ENCODE measurements at regions not wholly inside any gene's neighbourhood (a gene's known extent, or its start where the extent isn't known, plus 50 kb on each side); places are given as distances from the start of the nearest gene placed in this dataset.
A peak's percentile ranks its signal among the peaks of the same experiment; 100 is the strongest.
"Not testable (repeated sequence)": the region's sequence is repeated elsewhere in the genome, so short reads cannot be mapped to it uniquely, and the experiment has no call there.

DNA sequence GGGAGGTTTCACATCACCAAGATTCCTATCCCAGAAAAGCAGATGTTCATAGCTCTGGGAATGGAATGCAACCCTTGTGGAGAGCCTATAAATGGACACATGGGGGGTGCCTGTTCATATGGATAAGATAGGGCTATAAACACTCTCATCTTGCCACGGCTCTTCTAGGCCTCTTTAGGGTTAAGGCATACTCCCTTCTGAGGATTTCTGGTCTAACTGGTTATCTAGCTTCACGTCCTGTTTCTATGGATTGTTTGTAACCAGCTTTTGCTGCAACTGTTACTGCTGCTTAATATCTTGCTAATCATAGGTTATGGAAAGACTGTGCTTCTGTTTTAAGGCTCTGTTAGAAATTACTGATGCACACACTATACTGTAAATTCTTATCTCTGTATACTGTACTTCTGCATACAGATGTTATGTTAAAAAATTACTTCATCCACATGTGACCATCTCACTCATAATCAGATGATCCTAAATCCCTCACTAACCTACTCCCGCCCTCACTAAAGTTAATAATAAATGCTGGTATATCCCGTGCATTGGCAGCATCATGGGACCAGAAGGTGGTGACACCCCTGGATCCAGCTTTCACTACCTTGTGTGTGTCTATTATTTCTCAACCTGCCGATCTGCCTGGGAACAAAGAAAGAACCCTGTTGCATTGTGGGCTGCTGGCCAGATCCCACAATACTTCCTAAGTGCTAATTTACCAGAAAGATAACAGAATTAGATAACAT, 68.7 kb downstream of the PRKAB2 start:
- DNase-seq (ENCODE audit: low spot score) = not testable (repeated sequence)

DNA sequence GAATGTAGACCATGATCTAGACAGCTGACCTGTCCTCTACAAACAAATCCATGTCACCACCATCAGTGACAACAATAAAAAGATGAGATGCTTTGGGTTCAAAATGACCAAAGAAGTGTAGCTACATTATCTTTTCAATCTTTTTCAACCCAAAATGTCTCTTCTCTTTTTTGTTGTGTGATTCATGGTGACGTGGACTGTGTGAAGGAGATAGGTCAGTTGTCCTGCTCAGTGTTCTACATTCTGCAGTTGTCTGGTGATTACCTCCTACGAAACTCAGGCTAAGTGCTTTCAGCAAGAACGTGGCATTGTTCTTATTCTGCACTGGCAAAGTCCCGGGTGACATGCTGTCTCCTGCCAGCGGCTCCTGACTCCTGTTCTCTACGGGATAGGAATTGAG, 73.1 kb downstream of the PRKAB2 start:
- no peak for DNase-seq (ENCODE audit: low spot score)

GRCh38 chr1:147098338-147098973, 73.8 kb downstream of the PRKAB2 start:
- not testable (repeated sequence) for DNase-seq (ENCODE audit: low spot score)

DNA sequence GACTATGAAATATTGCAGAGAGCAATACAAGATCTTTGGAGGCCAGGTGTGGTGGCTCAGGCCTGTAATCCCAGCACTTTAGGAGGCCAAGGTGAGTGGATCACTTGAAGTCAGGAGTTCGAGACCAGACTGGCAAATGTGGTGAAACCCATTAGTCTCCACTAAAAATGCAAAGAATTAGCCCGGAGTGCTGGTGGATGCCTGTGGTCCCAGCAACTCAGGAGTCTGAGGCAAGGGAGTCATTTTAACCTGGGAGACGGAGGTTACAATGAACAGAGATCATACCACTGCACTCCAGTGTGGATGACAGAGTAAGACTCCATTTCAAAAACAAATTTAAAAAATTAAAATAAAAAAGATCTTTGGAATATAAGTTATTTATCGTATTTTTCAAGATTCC, 76.6 kb downstream of the PRKAB2 start:
- DNase-seq (ENCODE audit: low spot score) = no peak

- DNase-seq (ENCODE audit: low spot score) = no peak
Measured at GRCh38 chr1:147091801-147092200, 80.5 kb downstream of the PRKAB2 start.

GRCh38 chr1:147089457-147089856, 82.8 kb downstream of the PRKAB2 start:
- DNase-seq (ENCODE audit: low spot score) = no peak

DNA sequence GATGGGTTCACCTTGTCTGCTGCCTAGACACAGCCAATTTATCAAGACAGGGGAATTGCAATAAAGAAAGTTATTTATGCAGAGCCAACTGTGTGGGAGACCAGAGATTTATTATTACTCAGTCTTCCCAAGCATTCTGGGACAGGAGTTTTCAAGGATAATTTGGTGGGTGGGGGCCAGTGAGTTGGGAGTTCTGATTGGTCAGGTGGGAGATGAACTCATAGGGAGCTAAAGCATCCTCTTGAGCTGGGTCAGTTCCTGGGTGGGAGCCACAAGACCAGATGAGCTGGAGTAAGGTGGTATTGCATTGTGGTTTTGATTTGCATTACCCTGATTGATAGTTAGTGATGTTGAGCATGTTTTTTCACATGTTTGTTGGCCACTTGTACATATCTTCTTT, 86.1 kb downstream of the PRKAB2 start:
- no peak for DNase-seq (ENCODE audit: low spot score)

- DNase-seq (ENCODE audit: low spot score) = peak; percentile 89
Measured at GRCh38 chr1:147084273-147085096, 87.8 kb downstream of the PRKAB2 start.

- no peak for DNase-seq (ENCODE audit: low spot score)
Measured at GRCh38 chr1:147083919-147084272, 88.4 kb downstream of the PRKAB2 start.

GRCh38 chr1:147080671-147081394, 91.4 kb downstream of the PRKAB2 start:
- DNase-seq (ENCODE audit: low spot score) = no peak

DNA sequence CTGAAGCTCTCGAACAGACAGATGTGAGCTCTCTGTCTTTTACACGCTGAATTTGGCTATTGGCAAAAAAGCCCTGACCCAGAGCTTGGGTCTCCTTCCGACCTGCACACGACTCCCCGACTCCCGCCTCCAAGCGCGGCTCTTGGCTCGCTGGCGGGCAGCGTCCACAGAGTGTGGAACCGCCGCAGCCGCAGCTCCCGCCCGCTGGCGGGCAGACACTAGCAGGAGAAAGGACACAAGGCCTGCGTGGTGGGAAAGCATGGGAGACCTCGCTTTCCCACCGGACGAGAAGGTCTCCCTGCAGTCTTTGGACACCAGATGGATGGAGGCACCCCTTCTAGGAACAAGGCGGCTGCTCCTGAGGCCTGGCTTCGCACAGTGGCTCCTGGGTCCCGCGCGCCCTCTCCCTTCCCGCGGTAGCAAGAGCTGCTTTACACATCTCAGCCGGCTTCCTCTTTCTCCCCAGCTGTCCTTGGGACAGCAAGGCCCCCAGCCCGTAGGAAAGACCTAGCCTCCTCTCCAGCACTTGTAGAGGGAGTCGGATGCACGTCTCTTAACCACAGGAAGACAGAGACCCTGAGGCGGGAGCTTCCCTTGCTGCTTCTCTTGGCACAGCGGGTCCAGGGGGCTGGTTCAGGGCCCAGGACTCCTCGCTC, 92.1 kb downstream of the PRKAB2 start:
- DNase-seq (ENCODE audit: low spot score) = no peak

DNA sequence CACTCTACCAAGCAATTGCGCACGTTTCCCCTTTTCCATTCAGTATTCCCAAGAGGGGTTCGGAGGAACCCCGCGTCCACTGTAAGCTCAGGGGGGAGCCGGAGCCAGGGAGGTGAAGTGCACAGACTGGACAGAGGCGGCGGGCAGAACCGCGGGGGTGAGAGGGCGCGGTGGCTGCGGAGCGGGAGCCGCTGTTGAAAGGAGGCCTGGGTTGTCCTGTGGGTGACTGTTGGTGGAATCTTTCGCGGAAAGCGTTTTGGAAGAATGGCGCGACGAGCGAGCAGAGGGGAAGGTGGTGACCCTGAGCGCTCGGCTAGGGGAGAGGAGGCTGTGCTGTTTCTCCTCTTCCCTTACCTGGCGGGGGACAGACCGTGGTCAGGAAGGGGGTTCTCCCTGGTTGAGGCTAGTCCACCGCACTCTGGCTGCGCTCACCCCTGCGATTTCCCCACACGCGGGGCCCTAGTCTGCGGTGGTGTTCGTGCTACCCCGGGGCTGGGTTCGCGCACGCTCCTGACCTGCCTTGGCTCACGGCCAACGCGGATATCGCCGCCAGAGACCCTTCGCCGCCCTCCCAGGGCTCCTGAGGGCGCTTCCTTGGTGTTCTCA, 92.8 kb downstream of the PRKAB2 start:
- DNase-seq (ENCODE audit: low spot score) = no peak

GRCh38 chr1:147078606-147079399, 93.5 kb downstream of the PRKAB2 start:
- DNase-seq (ENCODE audit: low spot score) = no peak

- DNase-seq (ENCODE audit: low spot score) = no peak
Measured at GRCh38 chr1:147077936-147078605, 94.2 kb downstream of the PRKAB2 start.

DNA sequence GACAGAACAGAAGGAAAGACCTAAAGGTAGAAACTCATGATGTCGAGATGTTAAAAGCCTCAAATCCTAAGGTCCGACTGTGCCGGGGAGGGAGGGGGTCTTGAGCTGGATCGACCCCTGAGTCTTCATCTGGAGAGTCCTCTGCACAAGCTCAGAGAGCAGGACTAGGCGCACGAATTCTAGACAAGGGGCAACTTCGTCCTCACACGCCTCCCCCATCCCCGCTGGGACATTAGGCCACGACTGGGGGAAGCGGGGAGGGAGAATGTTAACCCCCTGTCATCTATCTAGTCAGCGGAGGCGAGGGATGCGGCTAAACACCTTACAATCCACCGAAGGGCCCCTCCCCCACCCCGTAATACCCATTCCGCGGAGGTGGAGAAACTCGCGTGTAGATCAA, 94.7 kb downstream of the PRKAB2 start:
- no peak for DNase-seq (ENCODE audit: low spot score)

DNA sequence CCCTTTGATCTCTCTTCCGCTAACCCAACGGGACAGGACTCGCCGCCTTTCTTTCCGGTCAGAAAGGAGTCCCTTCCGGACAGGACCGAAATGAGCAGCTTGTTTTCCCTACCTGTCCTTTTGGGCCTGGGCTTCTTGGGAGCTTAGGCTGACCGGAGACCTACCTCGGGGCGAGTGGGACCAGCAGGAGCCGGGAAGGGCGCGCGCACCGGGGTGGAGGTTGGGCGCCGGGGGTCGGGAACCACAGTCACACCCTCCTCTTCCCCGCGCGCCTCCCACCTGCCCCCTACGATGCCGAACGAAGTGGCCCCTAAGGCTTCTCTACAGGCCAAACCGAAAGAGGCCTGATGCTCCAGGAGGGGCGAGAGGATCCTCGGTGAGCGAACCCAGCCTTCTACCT, 95.2 kb downstream of the PRKAB2 start:
- DNase-seq (ENCODE audit: low spot score) = no peak

DNA sequence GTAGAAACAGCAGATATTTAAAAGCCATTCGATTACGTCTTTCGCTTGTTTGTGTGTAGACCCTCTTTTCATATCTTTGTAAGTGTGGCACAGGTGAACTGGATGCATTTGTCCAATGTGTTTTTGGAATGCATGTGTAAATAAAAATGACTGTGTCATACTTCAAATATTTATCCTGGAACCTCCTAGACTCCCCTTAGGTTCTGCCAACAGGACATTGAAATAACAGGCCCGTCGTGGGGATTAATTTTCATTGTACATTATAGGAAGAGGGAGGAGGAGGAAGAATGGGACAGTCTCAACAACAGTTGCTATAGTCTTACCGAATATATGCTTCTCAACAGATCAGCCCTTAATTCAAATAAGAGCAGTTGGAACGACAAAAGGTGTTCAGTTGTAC, 95.8 kb downstream of the PRKAB2 start:
- DNase-seq (ENCODE audit: low spot score) = no peak

DNA sequence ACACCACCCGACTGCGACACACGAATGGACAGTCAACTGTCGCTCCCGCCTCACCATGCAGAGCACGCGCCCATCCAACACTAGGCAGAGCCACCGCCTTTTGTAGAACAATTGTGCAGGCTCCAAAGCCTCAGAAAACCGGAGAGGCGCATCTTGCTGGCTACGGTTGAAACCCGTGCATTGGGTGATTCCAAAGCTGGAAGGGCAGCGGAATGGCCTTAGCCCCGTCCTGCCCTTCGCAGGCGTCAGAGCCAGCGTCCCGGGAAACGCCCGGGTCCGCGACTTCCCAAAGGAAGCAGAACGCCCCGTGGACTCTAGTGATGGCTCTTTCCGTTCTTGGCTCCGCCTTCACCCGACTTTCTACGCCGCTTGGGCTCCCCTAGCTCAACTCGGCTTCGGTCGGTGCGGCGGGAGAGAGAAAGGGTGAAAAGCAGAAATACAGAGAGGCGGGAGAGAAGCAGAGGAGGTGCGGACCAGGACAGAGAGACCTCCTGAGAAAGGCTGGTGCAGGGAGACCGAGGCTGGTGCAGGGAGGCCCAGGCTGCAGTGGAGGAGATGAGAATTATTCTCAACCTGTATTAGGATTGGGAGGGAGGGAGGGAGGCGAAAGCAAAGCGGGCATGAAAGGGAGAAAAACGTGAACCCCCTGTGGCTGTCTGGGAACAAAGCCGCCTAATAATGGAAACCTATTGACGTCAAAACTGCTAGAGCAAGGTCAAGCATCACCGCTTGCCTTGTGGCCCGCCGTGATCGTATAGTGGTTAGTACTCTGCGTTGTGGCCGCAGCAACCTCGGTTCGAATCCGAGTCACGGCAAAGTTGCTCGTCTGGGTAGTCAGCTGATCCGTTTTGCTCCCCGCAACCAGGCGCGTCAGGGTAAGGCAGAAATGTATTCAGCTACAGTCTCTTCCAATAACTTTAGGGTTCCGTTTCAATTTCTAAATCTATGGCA, 99.5 kb downstream of the PRKAB2 start:
- no peak for DNase-seq (ENCODE audit: low spot score)

DNA sequence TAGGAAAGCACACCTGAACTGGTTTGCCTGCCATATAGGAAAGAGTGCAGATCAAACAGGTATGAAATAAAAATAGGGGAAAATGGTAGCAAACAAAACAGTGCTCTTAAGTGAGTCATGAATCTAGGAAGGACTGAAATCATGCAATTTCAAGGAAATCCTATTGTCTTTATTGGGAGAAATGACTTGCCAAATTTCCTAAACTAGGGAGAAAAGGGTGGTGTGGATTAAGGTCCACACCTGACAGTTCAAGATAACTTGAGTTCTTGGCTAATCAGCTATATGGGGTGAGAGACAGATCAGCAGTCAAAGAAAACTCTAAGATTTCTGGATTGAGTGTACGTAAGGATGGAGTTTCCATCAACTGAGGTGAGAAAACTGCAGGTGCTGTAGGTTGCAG, 101.1 kb downstream of the PRKAB2 start:
- no peak for DNase-seq (ENCODE audit: low spot score)
